ENCODE measurements at regions not wholly inside any gene's neighbourhood (a gene's known extent, or its start where the extent isn't known, plus 50 kb on each side); places are given as distances from the start of the nearest gene placed in this dataset.

GRCh38 chr7:51757960-51758359 is 441.4 kb upstream of the COBL start:
- no peak for DNase-seq

GRCh38 chr7:51732951-51733350 is 416.3 kb upstream of the COBL start:
- no peak for DNase-seq

DNA sequence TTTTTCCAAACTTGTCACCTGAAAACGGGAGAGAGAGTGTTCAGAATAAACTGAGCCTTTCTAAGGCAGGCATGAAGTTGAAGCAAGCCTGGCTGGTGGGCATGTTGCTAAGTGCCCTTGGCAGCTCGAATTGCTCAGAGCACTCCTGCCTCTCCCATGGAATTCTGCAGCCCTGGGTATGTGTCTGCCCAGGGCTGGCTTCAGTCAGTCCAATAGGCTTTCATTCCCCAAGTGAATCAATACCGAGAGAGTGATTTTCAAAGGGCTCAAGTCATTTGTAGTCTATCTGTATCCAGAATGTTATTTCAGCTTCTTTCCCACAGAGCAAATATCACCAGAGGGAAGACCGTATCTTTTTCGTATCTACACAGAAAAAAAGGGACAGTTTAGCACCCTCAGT is 415.5 kb upstream of the COBL start:
- DNase-seq, result no peak

DNA sequence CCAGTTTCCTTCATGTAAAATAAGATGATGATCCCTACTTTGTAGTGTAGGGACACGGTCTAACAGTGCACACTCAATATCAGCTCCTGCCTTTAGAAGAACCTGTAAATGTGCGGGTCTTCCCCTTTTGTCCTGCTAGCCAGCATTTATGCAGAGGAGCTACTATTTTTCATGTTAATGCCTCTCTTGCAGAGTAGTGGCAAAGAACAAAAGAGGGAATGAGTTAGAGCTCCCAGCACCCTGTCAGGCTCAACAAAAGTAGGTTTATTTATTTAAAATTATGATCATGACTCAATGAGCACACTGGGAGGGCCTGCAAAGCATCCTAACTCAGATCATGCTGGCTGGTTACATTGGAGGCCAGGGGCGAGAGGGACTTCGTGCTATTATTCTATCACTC is 414.5 kb upstream of the COBL start:
- DNase-seq, result no peak

DNA sequence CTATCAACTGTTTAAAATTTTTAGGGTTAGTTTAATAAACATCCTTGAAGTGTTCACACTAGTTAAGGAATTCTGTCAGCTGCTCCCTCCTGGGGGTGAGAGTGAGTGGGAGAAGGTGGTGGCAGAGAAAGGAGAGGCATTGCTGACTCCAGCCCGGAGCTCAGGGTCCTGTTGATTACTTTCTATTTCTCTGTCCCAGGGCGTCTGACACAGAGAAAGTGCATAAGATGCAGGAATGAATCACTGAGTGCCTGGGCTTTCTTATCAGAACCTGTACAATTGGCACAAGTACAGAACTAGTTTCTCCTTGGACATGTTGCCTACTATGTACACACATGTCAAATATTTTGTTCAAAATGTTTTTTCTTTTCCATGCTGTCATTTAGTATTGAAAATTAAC is 410.8 kb upstream of the COBL start:
- DNase-seq, result no peak

DNA sequence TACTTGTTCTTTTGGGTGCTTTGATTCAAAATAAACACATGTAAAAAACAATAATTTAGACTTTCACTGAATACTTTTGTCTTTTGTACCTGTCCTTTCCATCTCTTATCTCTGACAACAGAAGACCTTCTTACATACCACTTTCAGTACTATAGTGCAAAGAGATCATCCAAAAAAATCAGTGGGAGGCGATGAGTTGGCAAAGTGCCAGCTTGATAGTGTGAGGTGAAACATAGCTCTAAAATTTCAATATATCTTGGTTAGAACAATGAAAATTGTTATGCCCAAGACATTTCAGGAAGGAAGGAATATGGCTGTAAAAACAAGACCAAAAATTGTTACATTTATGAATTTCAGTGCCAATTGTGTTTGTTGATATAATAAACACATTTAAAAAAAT is 390.2 kb upstream of the COBL start:
- no peak for DNase-seq

DNA sequence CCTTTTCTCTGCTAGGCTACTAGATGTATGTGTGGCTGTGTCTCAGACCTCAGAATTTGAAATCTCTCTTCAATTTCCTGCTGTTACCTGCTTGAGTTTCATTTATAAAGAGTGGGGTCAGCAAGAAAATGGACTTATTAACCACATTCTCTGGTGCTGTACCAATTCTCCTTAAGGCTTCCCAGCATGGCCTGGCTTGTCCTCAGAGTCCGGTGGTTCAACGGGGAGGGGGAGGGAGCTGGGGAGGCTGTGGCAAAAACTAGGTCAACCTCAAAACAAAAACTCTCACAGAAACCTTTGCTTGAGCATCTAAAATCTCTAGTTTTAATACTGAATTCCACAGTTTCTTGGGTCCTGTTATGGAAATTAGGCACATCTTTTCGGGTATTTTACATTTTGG is 389.1 kb upstream of the COBL start:
- no peak for DNase-seq

GRCh38 chr7:51702673-51703072 is 386.1 kb upstream of the COBL start:
- no peak for DNase-seq

DNA sequence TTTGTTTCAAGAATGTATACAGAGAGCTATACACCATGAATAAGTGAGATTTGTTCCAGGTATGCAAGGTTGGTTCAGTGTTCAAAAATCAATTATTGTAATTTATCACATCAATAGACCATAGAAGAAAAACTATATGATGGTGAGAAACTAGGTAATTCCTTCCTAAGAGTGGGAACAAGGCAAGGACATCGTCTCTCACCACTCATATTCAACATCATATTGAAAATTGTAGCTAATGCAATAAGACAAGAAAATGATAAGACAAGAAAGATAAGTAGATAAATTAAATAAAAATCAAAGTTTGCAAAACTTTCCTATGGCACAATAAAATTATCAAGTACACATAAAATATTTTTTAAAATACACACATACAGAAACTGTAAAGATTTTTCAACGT is 385.3 kb upstream of the COBL start:
- no peak for DNase-seq

- DNase-seq, result no peak
These were observed 384.1 kb upstream of the COBL start for GRCh38 chr7:51700593-51701215.

DNA sequence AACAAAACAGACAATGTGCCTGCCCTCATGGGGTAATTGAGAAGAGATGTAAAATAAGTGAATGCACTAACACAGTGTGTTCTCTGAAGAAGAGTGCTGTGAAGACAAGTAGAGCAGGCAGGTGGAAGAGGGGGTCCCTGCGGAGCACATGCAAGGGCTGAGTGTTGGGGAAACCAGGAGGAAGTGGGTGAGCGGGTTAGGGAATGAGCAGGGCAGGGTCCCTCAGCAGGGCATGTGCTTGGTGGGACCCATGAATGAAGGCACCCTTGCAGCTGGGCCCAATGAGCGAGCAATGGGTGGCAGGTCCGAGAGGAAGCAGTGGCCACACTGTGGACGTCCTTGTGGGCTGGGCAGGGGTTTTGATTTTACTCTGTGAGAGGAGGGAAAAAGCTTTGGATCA is 376.6 kb upstream of the COBL start:
- no peak for DNase-seq

DNA sequence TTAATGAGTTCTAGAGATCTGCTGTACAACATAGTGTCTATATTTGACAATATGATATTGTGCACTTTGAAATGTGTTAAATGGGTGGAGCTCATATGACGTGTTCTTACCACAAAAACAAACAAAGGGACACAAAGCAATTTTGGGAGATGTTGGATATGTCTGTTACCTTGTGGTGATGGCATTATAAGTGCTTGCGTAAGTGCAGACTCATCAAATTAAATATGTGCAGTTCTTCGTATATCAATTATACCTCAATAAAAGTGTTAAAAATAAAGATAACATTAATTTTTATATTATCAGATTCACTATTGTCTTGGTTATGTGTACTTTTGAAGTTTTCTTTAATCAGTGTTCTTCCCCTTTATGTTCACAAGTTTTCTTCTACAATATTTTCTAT is 372.9 kb upstream of the COBL start:
- DNase-seq, result no peak

GRCh38 chr7:51685794-51686193 is 369.2 kb upstream of the COBL start:
- DNase-seq, result no peak

- no peak for DNase-seq
These were observed 364.2 kb upstream of the COBL start for GRCh38 chr7:51680594-51681399.

GRCh38 chr7:51679358-51679757 is 362.7 kb upstream of the COBL start:
- DNase-seq, result no peak

GRCh38 chr7:51666751-51667150 is 350.1 kb upstream of the COBL start:
- DNase-seq, result no peak

DNA sequence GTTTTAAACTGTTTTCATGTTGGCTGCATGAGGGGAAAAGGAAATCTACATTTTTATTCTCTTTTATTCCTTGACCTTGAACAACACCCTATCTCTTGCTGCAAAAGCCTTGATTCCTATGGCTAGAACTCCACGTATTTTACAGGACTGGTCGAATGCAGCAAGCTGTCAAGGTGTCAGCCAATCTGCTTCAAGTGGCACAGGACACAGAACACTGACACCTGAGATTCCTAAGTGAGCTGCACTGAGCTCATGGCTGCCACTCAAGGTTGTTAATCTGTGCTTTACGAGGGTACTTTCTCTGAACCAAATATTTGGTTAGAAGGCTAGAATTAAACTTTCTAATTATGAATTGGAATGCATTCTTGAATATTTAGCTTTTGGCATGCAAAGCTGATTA is 349.7 kb upstream of the COBL start:
- DNase-seq, result no peak

DNA sequence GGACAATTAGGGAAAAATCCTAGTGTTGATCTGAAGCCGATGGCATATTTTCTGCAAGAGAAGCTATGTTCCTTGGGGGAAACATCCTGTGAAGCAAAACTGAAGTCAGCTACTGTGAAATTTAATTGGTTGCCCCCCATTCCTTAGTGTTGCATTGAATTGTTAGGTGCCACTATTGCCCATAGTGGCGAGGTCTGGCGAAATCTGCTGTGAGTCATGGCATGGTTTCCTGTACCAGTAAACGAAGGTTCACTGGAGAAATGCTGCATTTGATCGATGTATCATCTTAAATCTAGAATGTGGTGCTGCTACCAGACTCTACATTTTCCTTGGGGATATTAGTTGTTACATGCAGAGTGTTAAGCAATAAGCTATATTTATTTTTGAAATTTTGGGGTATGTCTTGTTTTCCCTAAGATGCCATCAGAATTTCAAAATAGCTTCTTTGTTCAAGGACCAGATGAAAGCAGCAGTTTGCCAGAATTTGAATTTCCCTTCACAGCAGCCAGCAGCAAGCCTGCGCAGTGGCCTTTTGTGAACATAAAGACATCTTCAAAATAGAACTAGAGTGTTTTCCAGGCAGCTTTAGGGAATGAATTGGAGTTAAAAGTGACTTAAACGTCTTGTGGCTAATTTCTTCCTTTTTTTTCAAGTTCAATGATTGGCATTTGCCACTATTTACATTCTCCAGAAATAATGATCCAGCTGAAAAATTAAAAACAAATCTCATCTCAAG is 348.6 kb upstream of the COBL start:
- no peak for DNase-seq

GRCh38 chr7:51660516-51660915 is 343.9 kb upstream of the COBL start:
- no peak for DNase-seq

DNA sequence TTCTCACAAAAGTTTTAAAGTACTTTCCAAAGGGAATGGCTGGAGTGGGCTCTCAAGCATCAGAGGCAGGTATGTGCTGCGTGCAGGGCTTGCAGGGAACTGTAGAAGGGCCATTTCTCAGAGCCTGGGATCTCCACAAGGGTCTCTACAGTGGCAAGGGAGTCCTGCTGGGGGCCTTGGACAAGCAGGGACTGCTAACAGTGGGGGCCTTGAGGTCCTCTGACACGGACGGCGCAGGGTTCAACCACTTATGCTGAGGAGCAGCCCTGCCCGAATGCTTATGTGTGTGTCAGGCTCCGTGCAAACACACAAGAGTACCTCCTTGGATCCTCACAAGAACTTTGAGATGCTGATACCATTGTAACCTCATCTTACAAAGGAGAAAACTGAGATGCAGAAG is 342.1 kb upstream of the COBL start:
- no peak for DNase-seq

GRCh38 chr7:51647931-51648351 is 331.3 kb upstream of the COBL start:
- DNase-seq, result no peak

DNA sequence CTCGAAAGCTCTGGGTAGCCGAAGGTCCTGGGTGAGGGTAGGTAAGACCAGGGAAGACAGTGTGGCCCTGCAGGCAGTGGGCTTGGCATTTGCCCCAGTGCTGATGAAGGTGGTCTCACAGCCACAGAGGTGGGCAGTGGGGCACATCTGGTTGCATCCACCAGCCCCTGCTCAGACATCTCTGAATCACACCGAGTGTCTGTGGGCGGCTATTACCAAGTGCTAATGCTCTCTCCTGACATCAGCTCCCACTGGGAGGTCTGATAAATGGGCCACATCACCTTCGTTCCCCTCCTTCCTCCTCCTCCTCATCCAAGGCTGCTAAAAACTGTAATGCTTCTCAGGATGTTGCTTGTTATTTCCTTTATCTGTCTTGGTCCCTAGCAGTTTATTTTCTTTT is 330.9 kb upstream of the COBL start:
- no peak for DNase-seq

DNA sequence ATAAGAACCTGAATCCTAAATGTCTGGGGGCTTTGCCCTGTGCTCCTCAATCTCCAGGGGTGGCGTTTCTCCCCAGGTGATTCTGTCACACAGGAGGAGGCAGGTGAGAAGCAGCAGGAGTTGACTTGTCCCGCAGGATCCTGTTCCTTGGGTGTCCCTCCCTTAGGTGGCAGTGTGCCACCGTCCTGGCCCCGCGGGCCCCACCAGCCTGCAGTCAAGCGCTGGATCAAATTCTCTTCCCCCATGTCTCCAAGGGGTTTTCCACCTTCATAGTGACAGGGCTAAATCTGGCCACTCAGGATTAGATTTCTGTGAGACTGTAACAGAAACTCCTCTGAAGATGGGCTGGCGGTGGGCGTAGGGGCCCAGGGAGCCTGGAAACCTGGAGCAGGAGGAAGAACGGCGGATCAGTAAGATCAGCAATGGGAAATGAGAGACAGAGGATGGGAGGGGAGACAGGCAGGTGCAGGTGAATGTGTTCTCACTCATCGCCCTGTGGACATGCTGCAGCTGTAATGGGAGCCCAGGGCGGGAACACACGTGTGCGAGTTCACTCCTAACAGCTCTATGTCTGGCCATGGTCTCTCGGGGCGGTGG is 329.2 kb upstream of the COBL start:
- DNase-seq, result no peak

DNA sequence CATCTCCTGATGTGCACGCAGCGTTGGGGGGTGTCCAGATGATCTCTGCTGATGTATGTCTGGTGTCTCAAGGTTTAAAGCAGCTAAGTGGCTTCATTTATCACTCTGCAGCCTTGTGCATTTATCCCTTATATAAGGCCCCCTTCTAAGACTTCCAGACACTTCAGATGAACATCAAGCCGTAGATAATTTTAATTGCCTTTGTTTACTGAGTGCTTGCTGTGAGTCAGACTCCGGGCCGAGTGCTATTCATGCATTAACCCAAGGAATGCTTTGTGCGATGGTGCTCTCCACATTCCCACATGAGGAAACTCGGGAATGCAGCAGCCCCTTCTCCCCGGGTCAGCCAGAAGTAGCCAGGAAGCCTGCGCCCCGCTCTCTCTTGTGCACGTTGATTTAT is 328.6 kb upstream of the COBL start:
- DNase-seq, result no peak
